HL-60 (cell line): ENCODE measurements at regions not wholly inside any gene's neighbourhood (a gene's known extent, or its start where the extent isn't known, plus 50 kb on each side); places are given as distances from the start of the nearest gene placed in this dataset.
"Not testable (repeated sequence)": the region's sequence is repeated elsewhere in the genome, so short reads cannot be mapped to it uniquely, and the experiment has no call there.

Source experiments
- DNase-seq, 2 experiments: peaks; one replicate each; pipeline ENCODE4 v3.0.0-alpha.2; 2010 to 2020; ENCODE audit warnings: low read depth in 1 of 2, low spot score in 1 of 2
- H3K27ac ChIP-seq: fragments of 250-450 bp; sonication (Bioruptor Pico); replicated peaks from 2 replicates; pipeline ENCODE4 v1.5.1; 2020; ENCODE audit warnings: mild to moderate bottlenecking, moderate library complexity
- H3K27me3 ChIP-seq: fragments of 250-450 bp; sonication (Bioruptor Pico); 2 replicates; pipeline ENCODE4 v1.5.1; 2021; ENCODE audit warnings: mild to moderate bottlenecking, moderate library complexity; ENCODE audit not compliant: insufficient read depth, poor library complexity, severe bottlenecking
- H3K4me3 ChIP-seq: replicated peaks from 2 replicates; pipeline ENCODE4 v1.5.1; 2011; ENCODE audit warnings: mild to moderate bottlenecking, control low read depth, low read length; ENCODE audit not compliant: insufficient read depth
- CTCF ChIP-seq: IDR thresholded peaks from one replicate; pipeline ENCODE4 v1.5.1; 2011; ENCODE audit warnings: low read length, control low read depth, inconsistent platforms; ENCODE audit not compliant: insufficient read depth
- GABPA ChIP-seq: IDR thresholded peaks from 2 replicates; pipeline ENCODE4 v1.6.1; 2012; ENCODE audit warnings: low read depth
- POLR2AphosphoS5 ChIP-seq: IDR thresholded peaks from 2 replicates; pipeline ENCODE4 v1.6.1; 2012; ENCODE audit warnings: low read depth
- REST ChIP-seq: IDR thresholded peaks from 2 replicates; pipeline ENCODE4 v1.6.1; 2012; ENCODE audit warnings: low read depth; ENCODE audit not compliant: insufficient replicate concordance
- SPI1 ChIP-seq: IDR thresholded peaks from 2 replicates; pipeline ENCODE4 v1.6.1; 2012; ENCODE audit warnings: low read depth, mild to moderate bottlenecking, borderline replicate concordance

- TF ChIP-seq GABPA = no peak
- no peak for TF ChIP-seq CTCF
- TF ChIP-seq SPI1 = no peak
- TF ChIP-seq POLR2AphosphoS5 = no peak
- no peak for TF ChIP-seq REST
- no peak for DNase-seq
- Histone ChIP-seq H3K27ac (no peak overlapping the region), H3K27me3 (no peaks in the 10 kb centered on the region), H3K4me3 (no peak overlapping the region)
Measured at GRCh38 chr1:157370698-157371097, 181.6 kb downstream of the FCRL5 start.

- TF ChIP-seq POLR2AphosphoS5 (no peak), CTCF (peak; percentile 88), GABPA (no peak)
- Histone ChIP-seq H3K27ac (no peak overlapping the region), H3K27me3 (no peaks in the 10 kb centered on the region), H3K4me3 (no peak overlapping the region)
- DNase-seq = peak in 1 of 2 experiments; percentile 51
Measured at GRCh38 chr1:157369808-157370521, 182.3 kb downstream of the FCRL5 start.

GRCh38 chr1:157368941-157369340 lies 183.4 kb downstream of the FCRL5 start:
- H3K27ac ChIP-seq, DNase-seq, H3K4me3 ChIP-seq, H3K27me3 ChIP-seq: not testable (repeated sequence)

- Histone ChIP-seq H3K27ac (no peak overlapping the region), H3K27me3 (no peaks in the 10 kb centered on the region), H3K4me3 (no peak overlapping the region)
- TF ChIP-seq SPI1 (no peak), CTCF (no peak), POLR2AphosphoS5 (no peak), GABPA (no peak), REST (no peak)
- DNase-seq = no peak
Measured at GRCh38 chr1:157368363-157368762, 184.0 kb downstream of the FCRL5 start.
